GM21381 (cell line): ENCODE measurements at regions not wholly inside any gene's neighbourhood (a gene's known extent, or its start where the extent isn't known, plus 50 kb on each side); places are given as distances from the start of the nearest gene placed in this dataset.
"Not testable (repeated sequence)": the region's sequence is repeated elsewhere in the genome, so short reads cannot be mapped to it uniquely, and the experiment has no call there.

Experiments
- ATAC-seq: cut with Tn5 transposase; IDR thresholded peaks from one replicate; pipeline ENCODE4 v1.9.1; 2021; ENCODE audit warnings: mild to moderate bottlenecking, moderate library complexity; ENCODE audit not compliant: unreplicated experiment

GRCh38 chr1:29756085-29756484 is 519.8 kb downstream of the PTPRU start:
- no peak for ATAC-seq

GRCh38 chr1:29755412-29756015 is 519.2 kb downstream of the PTPRU start:
- not testable (repeated sequence) for ATAC-seq

GRCh38 chr1:29754573-29755375 is 518.5 kb downstream of the PTPRU start:
- ATAC-seq, result no peak

- ATAC-seq, result no peak
Observed at GRCh38 chr1:29753771-29754572, 517.6 kb downstream of the PTPRU start.

- ATAC-seq, result no peak
Observed at GRCh38 chr1:29753244-29753643, 516.9 kb downstream of the PTPRU start.

- no peak for ATAC-seq
Observed at GRCh38 chr1:29752141-29752540, 515.8 kb downstream of the PTPRU start.

GRCh38 chr1:29749024-29749945 is 513.0 kb downstream of the PTPRU start:
- ATAC-seq, result no peak

- ATAC-seq, result no peak
Observed at GRCh38 chr1:29747196-29747595, 510.9 kb downstream of the PTPRU start.

GRCh38 chr1:29746076-29746665 is 509.8 kb downstream of the PTPRU start:
- no peak for ATAC-seq

- no peak for ATAC-seq
Observed at GRCh38 chr1:29744684-29745490, 508.6 kb downstream of the PTPRU start.

GRCh38 chr1:29743931-29744330 is 507.6 kb downstream of the PTPRU start:
- ATAC-seq, result no peak

GRCh38 chr1:29743264-29743663 is 506.9 kb downstream of the PTPRU start:
- no peak for ATAC-seq

- no peak for ATAC-seq
Observed at GRCh38 chr1:29739176-29739575, 502.9 kb downstream of the PTPRU start.

GRCh38 chr1:29736582-29737188 is 500.4 kb downstream of the PTPRU start:
- no peak for ATAC-seq

GRCh38 chr1:29732453-29732852 is 496.1 kb downstream of the PTPRU start:
- no peak for ATAC-seq

- no peak for ATAC-seq
Observed at GRCh38 chr1:29730623-29731022, 494.3 kb downstream of the PTPRU start.

- no peak for ATAC-seq
Observed at GRCh38 chr1:29729281-29729680, 493.0 kb downstream of the PTPRU start.

GRCh38 chr1:29728703-29729102 is 492.4 kb downstream of the PTPRU start:
- ATAC-seq, result no peak

GRCh38 chr1:29725262-29725661 is 488.9 kb downstream of the PTPRU start:
- ATAC-seq, result no peak
